NCI-H2081 (cell line): ENCODE measurements at regions not wholly inside any gene's neighbourhood (a gene's known extent, or its start where the extent isn't known, plus 50 kb on each side); places are given as distances from the start of the nearest gene placed in this dataset.

Experiments
- DNase-seq, 2 experiments: peaks; one replicate each; lab custom pipeline; 2025; lab: John Stamatoyannopoulos, UW

GRCh38 chr4:17336524-17336961 is 175.3 kb downstream of the QDPR start:
- no peak for DNase-seq

GRCh38 chr4:17336069-17336468 is 175.8 kb downstream of the QDPR start:
- DNase-seq, result no peak

GRCh38 chr4:17335371-17335770 is 176.5 kb downstream of the QDPR start:
- DNase-seq, result no peak

DNA sequence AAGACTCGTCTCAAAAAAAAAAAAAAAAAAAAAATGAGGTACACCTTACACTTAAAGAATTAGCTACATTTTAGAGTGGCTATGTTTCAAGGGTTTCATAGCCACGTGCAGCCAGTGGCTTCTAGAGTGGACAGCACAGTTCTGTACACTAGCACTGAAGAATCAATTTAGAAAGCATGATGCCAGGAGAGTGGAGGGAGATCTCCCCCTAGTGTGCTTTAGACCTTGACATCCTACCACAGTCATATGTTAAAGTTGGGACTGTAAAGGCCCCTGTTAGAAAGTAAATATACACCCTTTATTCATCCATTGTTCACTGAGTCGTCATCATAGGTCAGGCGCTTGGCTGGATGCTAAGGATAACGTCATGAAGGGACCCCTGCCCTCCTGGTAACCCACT is 179.4 kb downstream of the QDPR start:
- no peak for DNase-seq

GRCh38 chr4:17329046-17329445 is 182.8 kb downstream of the QDPR start:
- no peak for DNase-seq

DNA sequence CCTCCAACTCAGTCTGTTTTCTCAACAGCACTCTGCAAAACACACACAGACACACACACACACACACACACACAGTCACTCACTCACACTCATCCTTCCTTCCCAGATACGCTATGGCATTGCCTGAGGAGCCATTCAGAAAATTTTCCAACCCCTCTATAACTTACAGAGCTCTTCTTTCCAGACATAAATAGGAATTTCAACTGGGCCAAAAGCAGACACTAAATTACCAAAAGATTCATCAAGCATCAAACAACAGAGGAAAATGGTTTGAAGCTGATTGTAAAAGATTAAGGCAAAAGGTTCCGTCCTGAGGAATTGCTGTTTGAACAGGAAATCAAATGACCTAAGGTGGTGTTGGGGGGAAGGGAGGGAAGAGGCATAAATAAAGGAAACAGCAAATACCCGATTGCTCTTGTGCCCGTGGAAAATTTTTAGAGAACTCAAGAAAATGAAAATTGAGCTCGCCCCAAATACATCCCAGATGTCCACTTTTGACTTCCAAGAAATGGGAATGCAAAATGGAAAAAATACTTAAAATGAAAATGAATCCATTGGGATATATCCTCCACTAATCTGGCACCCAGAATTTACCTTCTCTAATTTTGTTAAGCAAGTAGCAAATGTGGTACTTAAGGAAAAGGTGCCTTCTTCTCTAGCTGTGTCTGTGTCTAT is 183.6 kb downstream of the QDPR start:
- no peak for DNase-seq

DNA sequence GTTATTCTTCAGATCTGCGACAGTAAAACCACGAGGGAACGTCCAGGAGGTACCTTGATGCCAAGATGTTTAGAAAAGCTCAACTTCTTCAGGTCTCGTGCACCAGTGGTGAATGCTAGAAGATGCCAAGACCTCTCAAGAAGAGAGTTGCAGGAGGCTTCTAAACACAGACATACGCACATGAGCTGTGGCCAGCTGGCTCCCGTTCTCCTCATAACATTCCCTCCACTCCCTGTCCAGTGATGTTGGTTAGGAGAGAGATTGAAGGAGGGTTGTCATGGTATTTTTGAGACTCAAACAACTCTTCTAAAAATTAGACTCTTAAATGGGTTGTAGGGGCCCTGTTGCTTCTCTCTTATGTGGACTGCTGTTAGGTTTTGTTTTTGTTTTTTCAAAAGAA is 184.3 kb downstream of the QDPR start:
- no peak for DNase-seq

DNA sequence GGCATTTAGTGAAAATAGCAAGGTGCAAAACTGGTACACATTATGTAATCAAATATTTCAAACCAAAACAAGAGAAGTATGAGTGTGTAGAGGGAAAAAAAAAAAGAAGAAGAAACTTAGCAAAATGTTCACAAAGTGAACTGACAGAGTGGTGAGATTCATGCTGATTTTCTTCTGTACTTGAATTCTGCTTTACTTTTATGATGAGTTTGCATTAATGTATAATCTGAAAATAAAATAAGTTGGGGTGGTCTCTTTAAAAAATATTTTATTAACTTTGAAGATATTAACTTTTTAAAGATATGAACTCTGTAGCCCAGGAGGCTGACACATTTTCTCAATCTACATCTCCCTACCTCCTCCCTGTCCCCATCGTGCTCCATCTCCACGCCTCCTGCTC is 185.1 kb downstream of the QDPR start:
- no peak for DNase-seq

GRCh38 chr4:17325098-17325497 is 186.8 kb downstream of the QDPR start:
- DNase-seq, result no peak

GRCh38 chr4:17324386-17324830 is 187.5 kb downstream of the QDPR start:
- DNase-seq, result peak; percentile 36 to 47

DNA sequence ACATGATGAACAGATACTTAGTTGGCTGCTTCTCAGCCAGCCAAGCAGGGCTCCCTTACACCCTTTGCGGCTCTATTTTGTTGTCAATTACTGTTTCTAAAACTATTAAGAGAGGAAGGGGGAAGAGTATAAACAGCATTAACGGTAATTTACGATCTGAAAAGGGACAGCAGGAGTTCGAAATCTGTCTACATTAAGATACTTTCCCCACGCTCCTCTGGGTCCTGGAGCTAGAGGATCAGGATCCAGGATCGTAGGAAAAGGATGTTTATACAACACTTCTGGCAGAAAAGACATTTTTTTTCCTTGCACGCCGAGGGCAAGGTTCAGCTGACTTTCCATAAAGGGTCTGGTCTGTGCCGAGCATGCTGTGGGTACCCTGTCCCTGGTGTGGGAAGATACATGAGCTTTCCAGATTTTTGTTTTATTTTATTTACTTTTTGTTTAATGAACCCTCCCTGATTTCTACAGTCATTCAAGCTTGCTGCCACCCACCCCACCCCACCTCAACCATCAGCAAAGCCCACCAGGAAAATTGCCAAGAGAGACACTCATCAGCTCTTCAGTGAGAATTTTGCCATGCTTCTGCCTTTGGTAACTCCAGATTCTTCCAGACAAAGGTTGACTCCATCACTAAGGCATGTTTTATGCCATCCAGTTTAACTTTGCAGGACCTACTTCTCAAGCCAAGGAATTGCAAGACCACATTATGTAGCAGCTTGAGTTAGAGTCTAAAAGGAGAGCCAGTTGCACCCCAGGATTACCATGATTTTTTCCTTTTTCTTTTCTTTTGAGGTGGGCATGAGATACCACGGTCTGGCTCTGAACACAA is 188.1 kb downstream of the QDPR start:
- DNase-seq, result no peak

DNA sequence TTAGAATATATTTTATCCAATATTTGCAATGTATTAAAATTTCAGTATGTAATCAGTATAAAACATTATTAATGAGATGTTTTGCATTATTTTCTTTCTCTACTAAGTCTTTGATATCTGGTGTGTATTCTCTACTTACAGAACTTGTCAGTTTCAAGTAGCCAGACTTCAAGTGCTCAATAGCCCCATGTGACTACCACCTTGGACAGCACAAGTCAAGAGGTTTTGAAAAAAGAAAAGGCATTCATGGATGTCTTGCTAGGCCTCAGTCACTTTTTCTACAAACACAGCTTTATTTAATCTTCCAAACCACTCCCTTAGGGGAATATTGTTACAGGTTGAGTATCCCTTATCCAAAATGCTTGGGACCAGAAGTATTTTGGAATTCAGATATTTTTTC is 189.4 kb downstream of the QDPR start:
- DNase-seq, result no peak

DNA sequence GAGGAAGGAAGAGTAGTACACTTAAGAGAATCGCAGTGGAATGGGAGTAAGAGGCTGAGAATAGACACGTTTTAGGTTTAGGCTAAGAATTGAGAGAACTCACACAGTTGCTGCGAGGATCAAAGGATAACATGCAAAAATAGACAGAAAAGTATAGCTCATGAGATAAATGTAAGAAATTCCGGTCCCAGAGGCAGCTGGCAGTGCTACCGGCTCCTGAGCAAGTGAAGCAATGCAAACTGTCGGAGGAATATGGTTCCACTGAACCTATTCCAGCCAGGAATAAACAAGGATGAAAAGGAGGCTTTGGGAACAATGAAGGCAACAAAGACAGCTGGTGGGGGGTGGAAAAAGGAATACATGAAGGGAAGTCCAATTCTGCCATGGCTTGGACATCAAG is 191.8 kb downstream of the QDPR start:
- DNase-seq, result no peak

DNA sequence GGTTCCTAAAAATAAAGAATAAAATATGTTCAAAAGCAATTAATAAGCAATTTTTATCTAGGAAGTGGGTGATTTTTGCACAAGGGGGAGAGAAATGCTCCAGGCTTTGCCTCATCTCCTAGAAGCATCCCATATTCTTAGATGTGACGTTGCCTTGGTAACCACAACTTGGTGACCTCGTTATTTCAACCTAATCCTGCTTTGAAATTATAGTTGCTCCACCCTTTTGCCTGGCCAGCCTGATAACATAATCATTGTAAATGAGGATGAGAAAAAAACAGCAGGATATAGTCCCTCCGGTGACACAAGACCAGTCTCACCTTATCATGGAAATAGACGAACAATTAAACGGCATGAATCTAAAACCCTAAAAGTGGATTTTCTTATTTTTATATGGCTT is 194.4 kb downstream of the QDPR start:
- no peak for DNase-seq

DNA sequence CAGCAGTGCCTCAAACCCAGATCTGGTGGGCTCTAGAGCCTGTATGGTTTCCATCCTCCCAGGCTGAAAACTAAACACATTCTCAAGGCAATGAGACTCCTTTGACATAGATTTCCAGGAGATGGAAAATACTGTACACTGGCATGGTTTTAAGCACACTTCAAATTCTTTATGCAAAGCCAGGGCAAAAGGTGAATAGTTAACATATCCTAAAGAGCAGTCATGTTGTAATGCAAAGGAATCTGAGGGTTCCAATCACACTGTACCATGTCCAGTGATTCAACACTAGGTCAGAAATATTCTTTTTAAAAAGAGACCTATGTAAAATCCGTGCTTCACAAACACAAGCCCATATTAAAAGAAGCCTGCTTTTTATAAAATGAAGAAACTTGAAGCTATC is 195.3 kb downstream of the QDPR start:
- DNase-seq, result no peak

- DNase-seq, result no peak
Observed at GRCh38 chr4:17315459-17315858, 196.4 kb downstream of the QDPR start.

- no peak for DNase-seq
Observed at GRCh38 chr4:17313194-17313593, 198.7 kb downstream of the QDPR start.

DNA sequence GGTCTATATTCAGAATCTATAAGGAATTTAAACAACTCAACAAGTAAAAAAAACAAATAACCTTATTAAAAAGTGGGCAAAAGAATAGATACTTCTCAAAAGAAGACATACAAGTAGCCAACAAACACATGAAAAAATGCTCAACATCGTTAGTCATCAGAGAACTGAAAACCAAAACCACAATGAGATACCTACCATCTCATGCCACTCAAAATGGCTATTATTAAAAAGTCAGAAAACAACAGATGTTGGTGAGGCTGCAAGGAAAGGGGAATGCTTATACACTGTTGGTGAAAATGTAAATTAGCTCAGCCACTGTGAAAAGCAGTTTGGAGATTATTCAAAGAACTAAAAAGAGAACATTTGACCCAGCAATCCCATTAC is 201.6 kb downstream of the QDPR start:
- DNase-seq, result no peak

DNA sequence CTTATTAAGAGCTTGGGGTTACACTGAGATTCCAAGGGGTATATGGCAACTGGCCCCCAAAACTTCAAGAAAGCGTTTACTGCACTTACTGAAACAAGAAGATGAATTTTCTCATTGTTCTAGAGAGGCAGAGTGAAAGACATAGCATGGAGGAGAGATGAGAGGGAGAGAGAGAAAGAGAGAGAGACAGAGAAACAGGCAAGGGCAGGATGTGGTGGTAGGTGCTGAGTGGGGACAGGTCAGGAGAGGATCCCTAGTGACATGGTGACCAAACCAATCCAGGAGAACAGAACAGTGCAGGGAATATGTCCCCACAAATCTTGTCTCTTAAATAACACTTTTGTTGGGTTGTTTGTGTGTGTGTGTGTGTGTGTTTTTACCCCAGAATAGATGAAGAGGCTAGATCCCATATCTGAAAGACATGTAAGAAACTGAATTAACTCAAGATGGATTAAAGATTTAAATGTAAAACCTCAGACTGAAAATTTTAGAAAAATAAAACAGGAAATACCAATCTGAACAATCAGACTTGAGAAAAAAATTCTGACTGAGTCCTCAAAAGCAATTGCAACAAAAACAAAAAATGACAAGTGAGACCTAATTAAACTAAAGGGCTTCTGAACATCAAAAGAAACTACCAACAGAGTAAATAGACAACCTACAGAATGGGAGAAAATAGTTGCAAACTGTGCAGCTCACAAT is 202.2 kb downstream of the QDPR start:
- no peak for DNase-seq

DNA sequence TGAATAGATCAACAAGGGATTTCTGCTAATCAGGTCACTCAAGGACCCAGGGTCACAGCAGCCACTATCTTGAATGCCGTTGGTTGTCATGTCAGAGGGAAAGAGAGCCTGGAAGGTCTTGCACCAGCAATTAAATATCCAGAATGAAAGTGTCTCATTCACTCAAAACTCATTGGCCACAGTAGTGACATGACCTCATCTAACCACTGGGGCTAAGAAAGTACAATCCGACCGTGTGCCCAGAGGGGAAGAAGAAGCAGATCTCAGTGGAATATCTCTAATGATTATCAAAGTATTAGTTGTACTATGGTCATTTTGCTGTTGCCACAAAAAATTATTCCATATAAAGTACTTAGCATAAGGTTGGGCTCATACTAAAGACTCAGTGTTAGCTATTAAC is 210.0 kb downstream of the QDPR start:
- DNase-seq, result no peak

DNA sequence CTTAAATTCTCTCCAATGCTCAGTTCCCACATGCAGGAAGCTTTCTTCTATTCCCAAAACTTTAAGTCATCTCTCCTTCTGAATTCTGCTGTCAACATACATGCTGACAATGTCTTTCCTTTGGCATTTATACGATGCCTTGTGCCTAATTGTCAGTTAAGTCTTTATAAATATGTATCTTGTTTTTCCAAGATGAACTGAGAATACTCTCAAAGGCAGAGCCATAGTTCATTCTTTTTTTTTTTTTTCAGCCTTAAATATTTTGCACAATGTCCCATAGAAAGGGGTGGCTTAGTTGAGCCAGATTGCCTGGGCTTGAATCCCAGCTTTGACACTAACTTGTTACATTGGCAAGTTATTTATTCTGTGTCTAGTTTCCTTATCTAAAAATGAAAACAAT is 210.6 kb downstream of the QDPR start:
- DNase-seq, result no peak

DNA sequence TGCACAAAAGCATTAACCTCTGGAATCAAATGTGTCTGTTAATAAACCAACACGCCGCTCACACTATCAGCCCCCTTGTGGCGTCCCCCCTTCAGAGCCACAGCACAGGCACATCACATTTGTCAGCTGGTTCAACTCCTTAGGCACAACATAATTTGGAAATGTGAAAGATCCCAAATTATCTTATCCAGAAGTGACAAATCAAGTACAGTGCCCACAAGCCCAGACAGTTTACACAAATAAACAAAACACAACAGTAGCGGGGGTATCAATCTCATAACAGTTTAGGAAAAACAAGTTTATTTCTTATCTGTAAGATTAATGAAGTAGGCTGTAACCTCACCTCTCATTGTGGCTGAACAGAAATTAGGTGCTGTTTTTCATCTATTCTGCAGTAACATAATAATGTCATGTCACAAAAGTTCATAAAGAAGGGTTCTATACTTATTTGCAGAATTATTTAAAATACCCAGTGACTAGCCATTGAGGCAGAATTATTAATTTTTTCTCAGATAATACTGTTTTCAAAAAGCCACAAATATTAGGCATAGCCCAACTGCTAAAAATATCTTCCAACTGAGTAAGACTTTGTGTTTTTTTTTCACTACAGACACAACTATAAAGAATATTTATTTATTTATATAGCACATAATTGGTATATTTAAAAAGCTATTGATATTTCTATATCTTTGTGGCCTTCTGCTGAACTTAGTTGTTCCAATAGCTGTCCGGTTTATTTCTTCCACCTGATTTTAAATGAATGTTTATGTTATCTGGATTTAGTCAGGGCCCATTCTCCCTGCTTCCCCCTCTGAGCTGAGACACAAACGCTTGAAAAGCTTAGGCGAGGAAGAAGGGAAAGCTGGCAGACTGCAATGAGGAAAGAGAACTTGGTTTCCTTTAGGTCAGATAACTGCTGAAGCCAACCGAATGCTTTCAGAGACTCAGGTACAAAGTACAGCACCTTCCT is 214.7 kb downstream of the QDPR start:
- DNase-seq, result no peak
